NCI-H69 (cell line): ENCODE measurements at regions not wholly inside any gene's neighbourhood (a gene's known extent, or its start where the extent isn't known, plus 50 kb on each side); places are given as distances from the start of the nearest gene placed in this dataset.

Source experiments
- DNase-seq: peaks from one replicate; lab custom pipeline; 2025; lab: John Stamatoyannopoulos, UW

DNA sequence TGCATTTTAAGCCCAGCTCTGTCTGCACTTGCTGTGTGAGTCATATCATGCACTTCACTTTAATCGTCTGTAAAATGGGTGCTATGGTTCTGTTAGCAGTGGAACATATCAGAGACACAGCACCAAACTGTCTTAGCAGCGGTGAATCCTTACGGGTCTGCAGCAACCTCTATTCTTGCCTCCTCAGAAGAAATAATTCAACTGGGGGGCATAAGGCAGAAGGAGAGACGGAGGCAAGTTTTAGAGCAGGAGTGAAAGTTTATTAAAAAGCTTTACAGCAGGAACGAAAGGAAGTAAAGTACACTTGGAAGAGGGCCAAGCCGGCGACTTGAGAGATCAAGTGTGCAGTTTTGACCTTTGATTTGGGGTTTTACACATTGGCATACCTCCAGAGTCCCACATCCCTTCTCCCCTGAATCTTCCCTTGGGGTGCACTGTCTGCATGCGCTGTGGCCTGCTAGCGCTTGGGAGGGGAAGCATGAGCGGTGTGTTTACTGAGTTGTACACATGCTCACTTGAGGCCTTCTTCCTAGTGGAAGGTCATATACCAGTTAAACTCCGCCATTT lies 109.8 kb downstream of the DDX1 start:
- DNase-seq: no peak

DNA sequence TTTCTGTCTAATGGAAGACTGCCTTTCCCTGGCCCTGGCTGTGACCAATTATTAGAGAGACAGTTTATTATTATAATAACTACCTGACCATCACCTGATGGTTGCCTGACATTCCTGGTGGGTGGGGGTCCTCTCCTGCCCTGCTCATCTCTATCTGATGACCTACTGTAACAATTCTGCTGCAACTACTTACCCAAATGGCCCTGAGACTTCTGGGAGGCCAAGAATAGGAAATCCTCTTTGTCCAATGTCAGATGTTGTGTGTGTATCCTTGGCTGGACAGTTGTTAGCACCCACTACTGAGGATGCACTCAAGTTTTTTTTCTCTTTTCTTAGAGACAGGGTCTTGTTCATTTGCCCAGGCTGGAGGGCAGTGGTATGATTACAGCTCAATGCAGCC lies 110.3 kb downstream of the DDX1 start:
- no peak for DNase-seq

DNA sequence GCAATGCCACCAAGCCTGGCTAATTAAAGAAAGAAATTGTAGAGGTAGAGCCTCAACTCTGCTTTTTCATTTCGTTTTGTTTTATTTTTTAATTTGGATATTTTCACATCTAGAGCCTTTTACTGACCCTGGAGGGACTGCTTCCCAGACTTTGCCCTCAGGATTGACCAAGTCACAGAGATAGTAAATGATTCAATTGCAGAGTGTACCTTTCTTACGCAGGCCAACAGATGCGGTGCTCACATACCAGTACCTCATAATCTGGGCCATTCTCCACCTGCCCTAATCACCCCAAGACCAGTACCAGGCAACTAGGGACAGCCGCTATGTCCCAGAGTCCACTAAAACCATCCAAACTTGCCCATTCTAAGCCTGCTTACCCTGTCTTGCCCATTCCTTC lies 110.8 kb downstream of the DDX1 start:
- no peak for DNase-seq

DNA sequence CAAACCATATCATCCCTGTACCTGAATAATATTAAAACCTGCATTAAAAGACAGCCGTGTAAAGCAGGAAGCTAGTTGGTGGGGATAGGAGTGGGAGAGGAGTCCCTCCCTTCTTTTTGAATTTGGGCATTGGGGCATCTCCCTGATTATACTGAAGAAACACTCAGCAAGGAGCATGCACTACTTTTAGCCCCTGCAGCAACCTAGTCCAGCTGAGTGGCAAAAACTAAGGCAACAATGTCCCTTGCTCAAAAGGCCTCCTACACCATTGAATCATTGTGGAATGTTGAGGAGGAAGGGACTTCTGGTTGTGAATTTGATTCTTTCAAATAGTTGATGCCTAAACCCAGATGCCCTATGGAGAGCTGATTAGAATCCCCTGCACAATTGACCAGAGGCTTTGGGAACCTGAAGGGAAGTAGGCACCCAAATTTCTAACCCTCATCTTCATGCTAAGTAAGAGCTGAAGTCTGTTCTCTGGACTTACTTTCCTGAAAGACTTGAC lies 111.7 kb downstream of the DDX1 start:
- no peak for DNase-seq

DNA sequence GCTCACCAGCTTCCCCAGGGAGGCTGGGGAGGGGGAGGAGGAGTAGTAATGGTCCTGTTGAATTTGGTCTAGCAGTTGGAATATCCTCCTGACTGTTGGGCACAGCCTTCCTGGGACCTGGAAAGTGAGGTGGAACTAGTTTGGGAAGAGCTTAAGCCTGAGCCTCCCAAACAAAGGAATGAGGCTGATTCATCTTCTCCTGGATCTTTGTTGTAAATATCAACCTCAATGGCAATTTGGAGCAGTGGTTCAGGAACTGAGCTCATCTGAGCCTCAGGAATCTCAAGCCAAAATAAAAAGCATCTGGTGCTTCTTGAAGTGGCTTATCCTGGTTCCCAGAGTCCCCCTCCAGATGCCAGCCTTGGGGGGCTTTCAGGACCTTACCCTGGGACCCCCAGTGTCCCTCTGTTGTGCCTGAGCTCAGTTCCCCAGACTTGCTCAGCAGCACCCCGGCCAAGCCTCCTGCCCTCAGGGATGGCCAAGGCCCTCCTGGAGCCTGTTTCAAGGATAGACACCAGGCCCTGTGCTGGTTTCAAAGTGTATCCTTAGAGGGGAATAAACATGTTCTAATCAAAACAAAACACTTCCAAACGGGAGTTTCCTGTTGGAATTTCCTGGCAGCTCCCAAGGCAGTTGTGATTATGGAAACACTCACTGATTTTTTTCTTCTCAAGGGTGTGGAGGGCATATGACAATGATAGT lies 112.6 kb downstream of the DDX1 start:
- no peak for DNase-seq

DNA sequence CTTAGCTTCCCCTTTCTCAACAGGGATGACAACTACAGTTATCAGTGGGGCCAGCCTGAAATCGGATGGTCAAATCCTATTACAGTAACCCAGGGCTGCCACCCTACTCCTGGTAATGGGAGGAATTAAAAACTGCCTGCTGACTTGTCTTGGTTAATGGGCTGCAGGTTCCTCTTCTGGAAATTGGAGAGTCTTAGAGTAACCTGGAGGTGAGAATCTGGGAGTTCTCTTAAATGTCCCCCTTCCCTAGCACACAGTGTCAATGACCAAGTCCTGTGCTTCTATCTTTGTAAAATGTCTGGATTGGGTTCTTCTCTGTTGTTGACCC lies 113.1 kb downstream of the DDX1 start:
- no peak for DNase-seq

DNA sequence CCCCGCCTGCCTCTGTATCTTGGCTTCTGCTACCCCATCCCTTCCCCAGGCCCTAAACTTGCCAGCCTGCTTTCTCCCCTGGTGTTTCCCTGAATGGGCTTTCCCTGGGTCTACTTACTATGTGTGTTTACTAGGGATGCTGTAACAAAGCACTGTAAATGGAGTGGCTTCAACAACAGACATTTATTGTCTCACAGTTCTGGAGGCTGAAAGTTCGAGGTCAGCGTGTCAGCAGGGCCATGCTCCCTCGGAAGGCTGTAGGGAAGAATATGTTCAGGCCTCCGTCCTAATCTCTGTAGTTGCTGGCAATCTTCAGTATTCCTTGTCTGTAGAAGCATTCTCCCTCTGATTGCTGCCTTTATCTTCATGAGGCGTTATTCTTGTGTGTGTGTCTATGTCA lies 113.6 kb downstream of the DDX1 start:
- no peak for DNase-seq

DNA sequence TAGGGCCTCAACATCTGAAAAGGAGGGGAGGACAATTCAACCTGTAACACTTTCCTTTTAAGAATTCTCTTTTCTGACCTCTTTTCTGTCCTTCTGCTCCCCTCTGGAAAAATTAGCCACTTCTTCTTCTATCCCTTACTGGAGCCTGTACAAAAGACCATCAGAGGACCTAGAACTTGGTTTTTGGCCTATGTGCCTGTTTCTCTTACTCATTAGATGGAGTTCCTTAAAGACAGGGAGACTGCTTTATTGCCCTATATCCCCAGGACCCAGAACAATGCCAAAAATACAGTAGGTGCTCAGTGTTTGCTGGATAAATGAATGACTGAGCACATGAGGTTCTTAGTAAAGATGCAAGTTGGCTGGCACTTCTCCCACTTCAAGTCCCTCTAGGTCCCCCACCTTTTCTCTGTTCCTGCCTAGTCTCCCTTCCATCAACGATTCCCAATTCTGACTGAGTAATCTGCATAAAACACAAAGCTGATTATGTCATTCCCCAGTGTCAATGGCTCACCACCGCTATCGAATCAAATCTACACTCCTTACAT lies 114.2 kb downstream of the DDX1 start:
- no peak for DNase-seq

DNA sequence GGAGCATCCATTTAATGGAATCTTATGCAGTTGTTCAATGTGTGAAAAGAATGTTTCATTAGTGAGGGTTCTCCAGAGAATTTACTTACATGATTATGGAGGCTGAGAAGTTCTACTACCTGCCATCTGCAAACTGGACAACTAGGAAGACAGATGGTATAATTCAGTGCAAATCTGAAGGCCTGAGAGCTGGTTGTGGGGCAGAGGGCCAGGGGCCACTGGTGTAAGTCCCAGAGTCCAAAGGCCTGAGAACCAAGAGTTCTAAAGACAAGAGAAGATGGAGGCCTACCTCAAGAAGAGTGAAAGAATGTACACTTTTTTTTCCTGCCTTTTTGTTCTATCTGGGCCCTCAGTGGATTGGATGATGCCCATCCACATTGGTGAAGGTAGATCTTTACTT lies 114.8 kb downstream of the DDX1 start:
- no peak for DNase-seq

DNA sequence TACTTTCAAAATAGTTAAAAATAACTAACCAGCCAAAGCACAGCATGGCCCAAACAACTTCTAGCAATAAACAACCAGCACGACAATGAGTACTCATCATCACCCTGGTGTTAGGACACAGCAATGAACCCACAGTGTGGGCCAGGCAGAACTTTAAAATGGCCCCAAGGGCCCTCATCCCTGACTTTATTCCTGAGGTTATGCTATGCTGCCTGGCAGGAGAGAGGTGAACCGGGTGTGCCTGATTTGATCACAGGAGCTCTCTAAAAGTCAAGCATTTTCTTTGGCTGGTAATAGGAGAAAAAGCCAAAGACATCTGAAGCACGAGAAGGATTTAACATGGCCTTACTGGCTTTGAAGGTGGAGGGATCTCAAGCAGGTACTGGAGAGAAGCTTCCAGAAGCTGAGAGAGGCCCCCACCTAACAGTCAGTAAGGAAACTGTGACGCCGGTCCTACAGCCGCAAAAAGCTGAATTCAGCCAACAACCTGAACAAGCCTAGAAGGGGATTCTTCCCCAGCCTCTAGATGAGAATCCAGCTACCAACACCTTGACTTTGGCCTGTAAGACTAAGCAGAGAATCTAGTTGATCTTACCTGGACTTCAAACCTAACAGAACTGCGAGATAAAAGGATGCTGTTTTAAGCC lies 115.4 kb downstream of the DDX1 start:
- DNase-seq: no peak

DNA sequence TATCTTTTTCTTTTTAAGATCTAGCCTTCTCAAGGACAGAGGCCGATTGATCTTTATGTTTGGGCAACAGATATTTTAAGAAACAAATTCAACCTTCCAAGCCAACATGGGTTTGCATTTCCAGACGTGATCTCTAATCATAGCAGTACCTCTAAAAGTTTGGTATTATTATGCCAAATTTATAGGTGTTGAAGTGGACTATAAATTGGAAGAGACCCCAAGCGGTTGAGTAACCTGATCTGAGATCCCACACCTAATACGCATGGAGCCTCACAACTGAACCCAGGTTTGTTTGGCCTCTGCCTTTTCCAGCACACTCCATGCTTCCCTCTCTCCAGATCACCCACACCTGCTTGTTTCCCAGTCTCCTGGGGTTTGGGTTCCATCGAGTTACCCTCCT lies 116.5 kb downstream of the DDX1 start:
- DNase-seq: no peak

DNA sequence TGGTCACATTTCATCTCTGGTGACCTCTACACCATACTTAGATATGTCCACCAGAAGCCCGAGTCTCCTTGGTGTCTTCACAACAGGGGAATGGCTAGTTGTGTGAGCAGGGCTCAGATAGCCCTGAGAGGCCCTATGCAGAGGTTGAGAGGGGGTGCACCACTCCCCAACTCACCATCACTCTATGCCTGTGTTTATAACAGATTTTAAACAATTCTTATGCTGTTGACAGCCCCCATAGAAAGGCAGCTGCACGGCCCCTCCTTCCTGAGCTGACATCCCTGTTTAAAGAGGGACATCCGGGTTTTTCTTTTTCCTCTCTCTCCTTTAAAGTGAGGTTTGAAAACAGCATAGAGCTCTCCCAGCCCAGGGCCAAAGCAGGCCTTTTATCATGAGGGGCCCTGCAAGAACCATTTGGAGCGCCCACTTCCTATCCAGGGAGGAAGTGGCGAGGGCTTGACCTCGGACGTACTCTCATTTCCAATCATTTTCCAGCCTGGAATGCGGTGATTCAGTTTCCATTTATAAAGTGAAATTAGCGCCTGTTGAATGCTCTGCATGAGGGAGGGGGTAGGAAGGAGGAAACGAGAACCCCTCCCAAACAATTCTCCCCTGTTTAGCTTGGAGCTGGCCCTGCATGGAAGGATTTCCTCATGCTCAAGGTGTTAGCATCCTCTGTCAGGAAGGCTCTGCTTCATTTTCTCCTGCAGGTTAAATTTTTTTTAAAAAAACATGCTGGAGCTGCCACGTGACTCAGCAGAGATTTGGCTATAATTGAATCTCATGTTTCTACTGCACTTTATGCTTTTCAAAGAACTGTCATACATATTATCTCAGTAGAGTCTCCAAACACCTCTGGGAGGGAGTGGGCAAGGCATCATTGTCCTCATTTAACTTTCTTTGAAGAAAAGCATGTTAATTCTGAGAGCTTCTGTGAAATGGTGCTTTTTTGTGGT lies 117.5 kb downstream of the DDX1 start:
- no peak for DNase-seq

DNA sequence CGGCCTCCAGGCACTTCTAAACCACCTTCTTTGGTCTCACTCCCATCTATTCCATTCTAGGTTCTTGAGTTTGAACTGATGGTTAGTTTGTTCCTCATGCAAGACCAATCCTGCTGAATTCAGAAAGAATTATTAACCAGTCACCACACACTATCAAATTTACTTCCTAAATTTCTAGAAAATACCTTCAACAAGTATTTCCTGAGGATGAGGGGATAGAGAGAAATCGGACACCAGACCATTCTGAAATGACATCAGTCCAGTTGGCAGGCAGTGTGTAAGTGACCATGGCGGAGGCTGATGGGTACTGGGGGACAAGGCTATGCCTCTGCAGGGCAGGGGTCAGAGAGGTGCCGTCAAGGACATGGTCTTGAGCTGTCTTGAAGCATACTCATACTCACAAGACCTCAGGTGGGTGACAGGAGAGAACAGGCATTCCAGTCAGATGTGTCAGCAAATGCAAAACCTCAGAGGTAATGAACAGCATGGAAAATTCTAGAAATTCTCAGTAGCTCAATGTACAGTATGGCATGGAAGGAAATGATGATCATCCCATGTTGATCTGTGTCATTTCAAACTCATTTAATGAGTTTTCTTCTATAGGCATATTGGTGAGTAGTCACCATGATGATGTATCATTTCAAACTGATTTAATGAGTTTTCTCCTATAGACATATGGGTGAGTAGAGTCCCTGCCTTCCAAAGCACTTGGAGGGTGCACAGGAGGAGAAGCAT lies 119.6 kb downstream of the DDX1 start:
- no peak for DNase-seq

DNA sequence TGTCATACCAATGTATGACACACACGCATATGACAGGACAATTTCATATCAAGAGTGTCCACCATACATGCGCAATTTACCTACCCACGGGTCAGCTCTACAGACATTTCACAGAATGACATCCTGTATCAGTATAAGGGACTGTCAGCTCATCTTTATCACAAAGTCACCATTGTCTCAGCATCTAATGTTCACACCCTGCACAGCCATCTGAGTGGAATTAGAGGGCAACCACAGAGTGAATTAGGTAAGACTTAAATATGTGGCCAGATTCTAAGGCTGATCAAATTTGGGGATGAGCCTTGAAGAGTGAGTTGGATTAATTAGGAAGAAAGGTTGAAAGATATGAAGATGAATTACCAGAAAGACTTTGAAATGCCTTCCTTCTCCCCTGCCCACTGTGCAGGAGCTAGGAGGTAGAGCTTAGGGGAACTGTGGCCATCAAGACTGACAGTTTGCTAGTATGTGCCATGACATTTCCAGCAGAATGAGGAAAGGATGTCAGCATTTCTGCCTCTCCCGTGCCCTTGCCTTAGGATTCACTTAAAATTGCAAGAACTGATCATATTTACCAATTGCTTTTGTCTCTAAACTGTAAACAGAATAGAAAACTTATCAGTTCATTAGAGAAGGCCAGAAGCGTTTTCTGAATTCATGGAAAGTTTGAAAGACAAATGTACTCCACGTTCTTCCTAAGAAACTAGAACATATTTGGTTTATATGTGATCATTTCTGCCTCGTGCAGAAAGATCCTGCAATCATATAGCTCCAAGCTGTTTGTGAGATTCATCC lies 121.1 kb downstream of the DDX1 start:
- DNase-seq: no peak

DNA sequence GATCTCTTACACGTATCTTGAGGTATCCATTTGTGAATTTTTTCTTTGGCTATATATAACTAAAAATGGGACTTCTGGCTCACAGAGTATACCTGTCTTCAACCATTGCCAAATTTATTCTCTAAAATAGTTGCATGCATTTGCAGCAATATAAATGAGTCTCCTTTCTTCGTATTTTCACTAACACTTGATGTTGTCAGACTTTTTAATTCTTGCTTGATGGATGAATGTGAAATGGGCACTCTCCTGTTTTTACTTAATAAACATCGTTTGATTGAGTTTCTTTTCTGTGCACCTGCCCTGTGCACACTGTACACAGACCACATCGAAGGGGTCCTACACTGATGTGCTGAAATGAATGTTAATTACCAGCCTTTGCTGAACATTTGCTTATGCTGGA lies 121.8 kb downstream of the DDX1 start:
- DNase-seq: no peak

DNA sequence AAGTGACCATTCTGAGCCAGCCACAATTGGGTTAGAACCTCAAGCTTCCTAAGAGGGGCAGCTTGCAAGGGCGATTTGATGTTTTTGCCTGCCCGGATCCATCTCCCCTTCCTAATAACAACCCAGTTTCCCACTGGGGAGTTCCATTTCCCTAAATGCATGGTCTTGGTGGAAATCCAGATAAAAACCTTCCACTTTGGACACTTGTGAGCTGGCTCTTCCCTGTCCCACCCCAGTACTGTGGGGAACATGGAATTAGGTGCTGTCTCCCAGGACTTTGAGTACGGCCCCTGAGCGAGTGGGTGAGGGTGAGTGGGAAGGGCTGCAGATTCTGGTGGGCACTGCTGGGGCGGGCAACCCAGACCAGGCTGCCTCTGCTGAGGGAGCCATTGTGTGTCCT lies 122.3 kb downstream of the DDX1 start:
- no peak for DNase-seq

DNA sequence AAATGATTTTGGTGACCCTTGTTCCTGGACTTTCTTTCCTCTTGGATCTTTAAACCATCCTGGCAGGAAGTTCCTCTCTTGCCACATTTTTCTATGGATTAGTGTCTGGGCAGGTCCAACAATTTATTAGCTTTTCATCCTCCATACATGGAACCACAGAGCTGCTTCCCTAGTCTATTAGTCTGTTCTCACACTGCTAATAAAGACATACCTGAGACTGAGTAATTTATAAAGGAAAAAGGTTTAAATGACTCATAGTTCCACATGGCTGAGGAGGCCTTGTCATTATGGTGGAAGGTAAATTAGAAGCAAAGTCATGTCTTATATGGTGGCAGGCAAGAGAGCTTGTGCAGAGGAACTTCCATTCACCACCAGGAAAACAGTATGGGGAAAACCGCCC lies 122.9 kb downstream of the DDX1 start:
- no peak for DNase-seq

DNA sequence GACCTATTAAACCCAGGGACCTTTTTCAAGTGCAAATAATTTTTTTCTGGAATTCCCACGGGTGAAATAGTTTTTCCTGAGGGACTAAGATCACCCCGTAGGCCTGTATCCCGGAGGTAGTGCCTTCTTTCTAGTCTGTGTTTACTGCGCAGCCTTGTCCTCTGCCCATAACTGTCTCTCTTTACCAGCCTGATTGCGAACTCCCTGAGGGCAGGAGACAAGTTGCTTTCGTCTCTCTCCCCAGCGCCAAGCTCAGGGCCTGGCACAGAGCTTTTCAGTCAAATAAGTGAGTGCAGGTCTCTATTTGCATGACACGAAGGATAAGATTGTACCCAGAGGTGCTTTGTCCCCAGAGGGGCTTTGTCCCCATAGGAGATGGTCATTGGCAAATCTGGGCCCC lies 123.9 kb downstream of the DDX1 start:
- DNase-seq: no peak

DNA sequence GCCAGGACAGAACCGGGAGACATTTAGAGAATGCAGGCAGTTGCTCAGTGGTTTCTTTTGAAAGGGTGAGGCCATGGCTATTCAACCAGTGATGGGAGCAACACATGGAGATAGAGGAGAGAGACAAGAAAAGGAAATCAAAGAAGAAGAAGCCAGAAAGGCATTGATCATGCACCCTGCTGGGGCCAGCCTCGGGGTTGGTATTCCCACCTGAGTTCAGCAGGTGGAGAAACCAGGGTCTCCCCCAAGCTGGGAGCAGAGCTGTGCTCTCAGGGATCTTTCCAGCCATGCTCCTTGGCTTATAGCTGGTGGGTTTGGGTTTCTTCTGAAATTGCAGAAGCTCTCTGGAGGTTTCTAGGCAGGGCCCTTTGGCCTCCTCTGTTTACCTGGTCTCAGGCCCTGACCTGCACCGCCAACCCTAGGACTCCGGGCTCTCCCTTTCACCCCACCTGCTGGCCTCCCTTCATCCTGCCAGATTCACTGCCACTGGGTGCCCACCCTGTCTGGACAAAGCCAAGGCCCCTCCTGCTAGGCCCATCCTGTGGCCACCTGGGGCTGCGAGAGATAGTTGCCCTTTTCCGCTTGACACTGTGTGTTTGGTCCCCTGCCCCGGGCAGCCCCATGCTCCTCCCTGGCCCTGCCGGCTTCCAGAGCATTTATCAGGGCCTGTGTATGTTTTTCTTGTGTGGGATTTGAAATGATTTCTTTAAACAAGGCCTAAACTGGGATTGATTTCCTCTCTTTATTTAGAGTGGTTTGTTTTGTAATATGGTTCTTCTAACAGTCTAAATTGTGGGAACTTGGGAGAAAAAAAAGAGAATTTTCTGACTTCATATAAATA lies 126.7 kb downstream of the DDX1 start:
- DNase-seq: no peak

DNA sequence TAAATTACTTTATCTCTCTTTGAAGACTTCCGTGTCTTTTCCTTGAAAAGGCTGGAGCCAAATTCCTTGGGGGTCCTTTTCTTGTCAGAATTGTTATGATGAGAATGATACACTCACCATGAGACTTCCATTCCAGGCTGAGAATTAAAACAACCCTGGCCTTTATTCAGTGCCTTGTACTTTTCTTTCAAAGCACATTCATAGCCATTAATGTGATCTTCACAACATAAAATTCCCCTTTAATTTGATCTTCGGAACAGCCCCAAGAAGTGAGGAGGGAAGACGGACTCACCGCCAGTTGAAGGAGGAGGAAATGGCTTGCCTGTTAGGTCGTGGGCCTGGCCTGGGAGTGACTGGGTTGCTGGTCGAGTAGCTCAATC lies 127.3 kb downstream of the DDX1 start:
- no peak for DNase-seq
